Neutrophil (primary cell): ENCODE measurements at regions not wholly inside any gene's neighbourhood (a gene's known extent, or its start where the extent isn't known, plus 50 kb on each side); places are given as distances from the start of the nearest gene placed in this dataset.

ENCODE experiments used
- H3K27ac ChIP-seq: fragments of 200-600 bp; sonication (generic); 2 replicates; pipeline ENCODE4 v1.5.1; 2016; ENCODE audit warnings: mild to moderate bottlenecking, moderate library complexity
- H3K27me3 ChIP-seq: fragments of 200-600 bp; sonication (generic); 2 replicates; pipeline ENCODE4 v1.6.0; 2016; ENCODE audit warnings: mild to moderate bottlenecking
- H3K36me3 ChIP-seq: fragments of 200-600 bp; sonication (generic); 2 replicates; pipeline ENCODE4 v1.5.1; 2017
- H3K4me1 ChIP-seq, 2 experiments: fragments of 200-600 bp in 1 of 2; sonication (generic) in 1 of 2; 1 replicate in 1 of 2; 2 replicates in 1 of 2; pipeline versions ENCODE4 v1.5.1 to v1.6.1; 2013 to 2016; ENCODE audit warnings: low read depth in 1 of 2, low read length in 1 of 2, mild to moderate bottlenecking in 1 of 2, moderate library complexity in 1 of 2; ENCODE audit not compliant: control insufficient read depth in 1 of 2, insufficient read depth in 1 of 2
- H3K4me3 ChIP-seq, 2 experiments: fragments of 200-600 bp in 1 of 2; sonication (generic) in 1 of 2; 1 replicate in 1 of 2; 2 replicates in 1 of 2; pipeline ENCODE4 v1.5.1; 2013 to 2016; ENCODE audit warnings: low read depth in 1 of 2, low read length in 1 of 2, mild to moderate bottlenecking in 1 of 2, moderate library complexity in 1 of 2
- H3K9me3 ChIP-seq: fragments of 200-600 bp; sonication (generic); 2 replicates; pipeline ENCODE4 v1.5.1; 2016
- TF ChIP-seq, protein P1 (sequence below): fragments of 200-600 bp; sonication (generic); IDR thresholded peaks from 2 replicates; pipeline ENCODE4 v1.5.1; 2016; ENCODE audit warnings: antibody characterized with exemption

- TF ChIP-seq, protein P1, sequence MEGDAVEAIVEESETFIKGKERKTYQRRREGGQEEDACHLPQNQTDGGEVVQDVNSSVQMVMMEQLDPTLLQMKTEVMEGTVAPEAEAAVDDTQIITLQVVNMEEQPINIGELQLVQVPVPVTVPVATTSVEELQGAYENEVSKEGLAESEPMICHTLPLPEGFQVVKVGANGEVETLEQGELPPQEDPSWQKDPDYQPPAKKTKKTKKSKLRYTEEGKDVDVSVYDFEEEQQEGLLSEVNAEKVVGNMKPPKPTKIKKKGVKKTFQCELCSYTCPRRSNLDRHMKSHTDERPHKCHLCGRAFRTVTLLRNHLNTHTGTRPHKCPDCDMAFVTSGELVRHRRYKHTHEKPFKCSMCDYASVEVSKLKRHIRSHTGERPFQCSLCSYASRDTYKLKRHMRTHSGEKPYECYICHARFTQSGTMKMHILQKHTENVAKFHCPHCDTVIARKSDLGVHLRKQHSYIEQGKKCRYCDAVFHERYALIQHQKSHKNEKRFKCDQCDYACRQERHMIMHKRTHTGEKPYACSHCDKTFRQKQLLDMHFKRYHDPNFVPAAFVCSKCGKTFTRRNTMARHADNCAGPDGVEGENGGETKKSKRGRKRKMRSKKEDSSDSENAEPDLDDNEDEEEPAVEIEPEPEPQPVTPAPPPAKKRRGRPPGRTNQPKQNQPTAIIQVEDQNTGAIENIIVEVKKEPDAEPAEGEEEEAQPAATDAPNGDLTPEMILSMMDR = no peak
- Histone ChIP-seq H3K4me1 (no peaks in the 10 kb centered on the region), H3K4me3 (no peak overlapping the region), H3K27ac (no peak overlapping the region), H3K36me3 (no peaks in the 10 kb centered on the region), H3K27me3 (no peaks in the 10 kb centered on the region), H3K9me3 (peaks cover 3% of the 10 kb centered on the region)
Observed at GRCh38 chr5:3075309-3075708, 323.8 kb upstream of the IRX2 start.

DNA sequence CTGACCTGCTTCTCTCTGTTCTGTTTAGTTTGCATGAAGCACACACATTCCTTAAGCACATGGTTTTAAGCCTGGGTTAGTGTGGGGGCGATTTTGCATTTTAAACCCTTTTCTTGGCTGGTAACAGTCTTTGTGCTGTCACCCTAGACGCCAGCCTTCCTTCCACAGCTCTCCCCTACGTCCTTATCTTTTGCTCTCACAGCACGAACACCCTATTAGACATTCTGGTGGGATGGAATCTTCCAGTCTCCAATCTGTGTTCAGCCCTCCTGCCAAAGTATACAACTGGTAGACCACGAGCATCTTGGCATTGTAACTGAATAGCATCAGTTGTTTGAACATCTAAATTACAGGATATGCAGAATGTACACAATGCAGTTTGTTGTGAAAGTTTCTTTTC is 316.9 kb upstream of the IRX2 start:
- H3K27ac ChIP-seq = no peak overlapping the region
- H3K4me3 ChIP-seq = no peak overlapping the region
- no peaks in the 10 kb centered on the region for H3K36me3 ChIP-seq
- H3K9me3 ChIP-seq = no peaks in the 10 kb centered on the region
- no peaks in the 10 kb centered on the region for H3K27me3 ChIP-seq
- TF ChIP-seq, protein P1 = no peak
- no peaks in the 10 kb centered on the region for H3K4me1 ChIP-seq

DNA sequence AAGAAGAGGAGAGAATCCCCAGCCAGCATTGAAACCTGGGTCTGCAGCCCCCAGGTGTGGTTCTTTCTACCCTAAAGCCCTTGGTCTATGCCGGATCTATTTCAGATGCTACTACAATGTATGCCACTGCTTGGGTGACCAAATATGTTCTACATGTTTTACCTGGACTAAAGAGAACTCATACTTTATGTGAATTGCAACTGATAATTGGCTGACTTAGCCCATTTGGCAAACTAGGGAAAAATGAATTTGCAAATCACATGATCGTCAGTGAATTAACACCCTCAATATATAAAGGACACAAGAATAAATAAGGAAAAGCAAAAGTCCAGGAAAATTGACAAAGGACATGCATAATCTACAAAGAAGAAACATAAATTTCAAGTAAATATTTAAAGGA is 308.8 kb upstream of the IRX2 start:
- TF ChIP-seq, protein P1 = no peak
- Histone ChIP-seq H3K27me3 (no peaks in the 10 kb centered on the region), H3K36me3 (no peaks in the 10 kb centered on the region), H3K4me1 (no peaks in the 10 kb centered on the region), H3K27ac (no peak overlapping the region), H3K9me3 (peaks cover 7% of the 10 kb centered on the region), H3K4me3 (no peak overlapping the region)

GRCh38 chr5:3059488-3059887 is 308.0 kb upstream of the IRX2 start:
- no peak overlapping the region for H3K27ac ChIP-seq
- no peaks in the 10 kb centered on the region for H3K4me1 ChIP-seq
- no peak overlapping the region for H3K4me3 ChIP-seq
- no peaks in the 10 kb centered on the region for H3K27me3 ChIP-seq
- H3K9me3 ChIP-seq = peaks cover 7% of the 10 kb centered on the region
- no peaks in the 10 kb centered on the region for H3K36me3 ChIP-seq
- TF ChIP-seq, protein P1 = no peak

- no peaks in the 10 kb centered on the region for H3K4me1 ChIP-seq
- H3K27ac ChIP-seq = no peak overlapping the region
- TF ChIP-seq, protein P1 = no peak
- no peak overlapping the region for H3K4me3 ChIP-seq
- no peaks in the 10 kb centered on the region for H3K36me3 ChIP-seq
- H3K9me3 ChIP-seq = peaks cover 7% of the 10 kb centered on the region
- H3K27me3 ChIP-seq = no peaks in the 10 kb centered on the region
Observed at GRCh38 chr5:3058942-3059341, 307.5 kb upstream of the IRX2 start.

GRCh38 chr5:3056866-3057265 is 305.4 kb upstream of the IRX2 start:
- Histone ChIP-seq H3K4me1 (no peaks in the 10 kb centered on the region), H3K27ac (no peak overlapping the region), H3K36me3 (no peaks in the 10 kb centered on the region), H3K9me3 (peaks cover 7% of the 10 kb centered on the region), H3K27me3 (no peaks in the 10 kb centered on the region), H3K4me3 (no peak overlapping the region)
- TF ChIP-seq, protein P1 = no peak
